ENCODE measurements at regions not wholly inside any gene's neighbourhood (a gene's known extent, or its start where the extent isn't known, plus 50 kb on each side); places are given as distances from the start of the nearest gene placed in this dataset.
A peak's percentile ranks its signal among the peaks of the same experiment; 100 is the strongest.

DNA sequence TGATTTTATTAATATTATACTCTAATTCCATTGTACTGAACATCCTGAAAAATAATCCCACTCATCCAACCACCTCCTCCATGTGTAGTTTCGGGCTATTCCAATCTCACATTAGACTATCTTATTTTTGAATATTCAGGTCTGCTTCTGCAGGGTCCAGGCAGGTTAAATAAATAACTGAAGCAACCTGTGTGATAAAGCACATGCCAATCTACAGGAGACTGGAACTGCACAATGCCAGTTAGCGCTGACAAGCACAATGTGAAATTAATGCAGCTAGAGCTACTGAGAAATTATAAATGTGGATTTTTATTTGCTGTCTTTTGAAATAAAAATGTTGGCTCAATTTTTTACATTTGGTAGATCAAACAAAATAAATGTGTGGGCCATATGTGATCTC is 540.1 kb upstream of the ATXN8OS start:
- FAIRE-seq: no peak

GRCh38 chr13:69566104-69566716 is 541.4 kb upstream of the ATXN8OS start:
- no peak for FAIRE-seq

DNA sequence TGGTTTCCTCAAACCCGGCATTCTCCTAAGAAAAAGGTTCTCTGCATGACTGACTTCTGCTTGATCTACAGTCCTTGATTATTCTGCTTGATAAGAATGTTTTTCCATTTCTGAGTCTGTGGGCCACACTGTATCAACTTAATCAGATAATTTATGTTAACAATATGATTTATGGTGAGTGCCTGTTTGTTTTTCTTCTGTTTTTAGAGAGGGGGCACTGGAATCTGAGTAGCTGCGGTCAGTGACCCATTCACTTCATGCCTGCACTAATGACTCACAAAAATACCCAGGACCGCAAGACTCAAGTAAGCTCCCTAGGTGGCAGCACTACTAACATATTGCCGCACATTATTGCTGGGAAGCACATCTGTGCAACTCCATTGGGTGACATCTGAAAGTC is 542.3 kb upstream of the ATXN8OS start:
- no peak for FAIRE-seq

DNA sequence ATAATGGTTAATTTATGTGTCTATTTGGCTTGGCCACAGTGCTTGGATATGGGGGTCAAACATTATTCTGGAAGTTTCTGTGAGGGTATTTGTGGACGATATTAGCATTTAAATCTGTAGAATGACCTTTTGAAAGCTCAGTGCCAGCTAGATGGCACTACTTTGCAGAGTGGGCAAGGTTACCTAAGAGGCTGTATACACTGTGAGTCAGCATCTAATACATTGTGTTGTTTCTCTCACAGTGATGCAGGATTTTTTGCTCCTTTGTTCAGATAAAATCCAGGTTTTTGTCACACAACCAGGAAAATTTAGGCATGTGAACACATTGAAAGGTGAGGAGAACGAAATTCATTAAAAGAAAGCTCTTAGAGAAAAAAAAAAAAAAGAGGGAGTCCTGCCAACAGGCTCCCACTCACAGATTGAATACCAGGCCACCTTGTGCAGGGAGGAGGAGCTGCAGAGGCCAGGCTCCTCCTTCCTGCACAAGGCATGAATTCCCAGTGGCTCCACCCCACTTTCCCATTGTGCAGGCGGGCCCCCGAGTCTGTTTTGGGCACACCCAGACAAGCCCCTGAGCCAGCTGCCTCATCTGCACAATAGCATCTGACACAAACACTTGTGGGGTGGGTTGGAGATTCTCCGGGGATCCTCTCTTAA is 551.0 kb upstream of the ATXN8OS start:
- FAIRE-seq: no peak

- no peak for FAIRE-seq
Observed at GRCh38 chr13:69553976-69554375, 553.6 kb upstream of the ATXN8OS start.

- no peak for FAIRE-seq
Observed at GRCh38 chr13:69551193-69551592, 556.4 kb upstream of the ATXN8OS start.

GRCh38 chr13:69547780-69548179 is 559.8 kb upstream of the ATXN8OS start:
- FAIRE-seq: no peak

DNA sequence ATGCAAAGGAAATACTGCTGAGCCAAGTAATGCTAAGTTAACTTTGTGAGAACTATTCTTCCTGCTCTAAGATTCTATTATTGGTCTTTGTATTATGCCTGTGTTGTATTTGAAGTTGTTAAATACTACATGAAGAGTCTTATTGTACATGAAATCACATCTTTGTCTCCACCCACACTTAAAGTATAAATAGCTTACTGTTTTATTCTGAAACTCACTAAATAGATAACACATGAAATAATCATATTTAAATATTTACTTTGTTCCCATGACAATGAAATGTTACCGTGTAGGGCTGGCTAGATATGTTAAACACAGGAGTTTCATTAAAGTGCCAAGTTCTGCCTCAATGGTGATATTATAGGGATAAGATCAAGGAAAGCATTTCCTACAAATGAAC is 562.1 kb upstream of the ATXN8OS start:
- FAIRE-seq: no peak

GRCh38 chr13:69524459-69525150 is 583.0 kb upstream of the ATXN8OS start:
- FAIRE-seq: peak; percentile 72

GRCh38 chr13:69496981-69497380 is 610.6 kb upstream of the ATXN8OS start:
- FAIRE-seq: no peak

- no peak for FAIRE-seq
Observed at GRCh38 chr13:69495096-69495495, 612.5 kb upstream of the ATXN8OS start.

GRCh38 chr13:69487576-69487975 is 620.0 kb upstream of the ATXN8OS start:
- FAIRE-seq: no peak

DNA sequence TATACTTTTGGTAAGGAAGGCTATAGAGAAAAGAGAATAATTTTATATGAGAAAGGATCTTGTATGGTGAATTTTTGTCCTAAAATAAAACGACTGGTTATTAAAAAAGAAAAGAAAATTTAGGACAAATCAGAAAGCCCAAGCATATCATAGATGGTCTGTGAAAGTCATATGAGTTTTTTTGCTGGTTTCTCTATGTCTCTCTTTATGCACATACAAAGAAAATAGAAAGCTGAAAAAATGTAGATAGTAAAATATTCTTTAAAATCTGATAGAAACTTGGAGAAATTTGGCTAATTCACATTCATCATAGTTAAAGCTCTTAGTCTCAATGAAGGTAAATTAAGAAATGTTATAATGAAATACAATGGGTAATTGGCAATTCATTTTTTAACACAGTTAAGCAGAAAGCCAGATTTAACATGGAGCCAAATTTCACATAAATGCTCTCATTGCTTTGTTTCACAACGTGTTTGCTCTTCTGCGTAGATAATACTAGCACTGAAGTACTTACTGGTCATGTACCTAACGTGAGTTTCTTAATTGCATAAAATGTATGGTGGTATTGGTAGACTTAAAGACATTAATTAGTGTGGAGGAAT is 621.5 kb upstream of the ATXN8OS start:
- no peak for FAIRE-seq

- no peak for FAIRE-seq
Observed at GRCh38 chr13:69477451-69477850, 630.2 kb upstream of the ATXN8OS start.

DNA sequence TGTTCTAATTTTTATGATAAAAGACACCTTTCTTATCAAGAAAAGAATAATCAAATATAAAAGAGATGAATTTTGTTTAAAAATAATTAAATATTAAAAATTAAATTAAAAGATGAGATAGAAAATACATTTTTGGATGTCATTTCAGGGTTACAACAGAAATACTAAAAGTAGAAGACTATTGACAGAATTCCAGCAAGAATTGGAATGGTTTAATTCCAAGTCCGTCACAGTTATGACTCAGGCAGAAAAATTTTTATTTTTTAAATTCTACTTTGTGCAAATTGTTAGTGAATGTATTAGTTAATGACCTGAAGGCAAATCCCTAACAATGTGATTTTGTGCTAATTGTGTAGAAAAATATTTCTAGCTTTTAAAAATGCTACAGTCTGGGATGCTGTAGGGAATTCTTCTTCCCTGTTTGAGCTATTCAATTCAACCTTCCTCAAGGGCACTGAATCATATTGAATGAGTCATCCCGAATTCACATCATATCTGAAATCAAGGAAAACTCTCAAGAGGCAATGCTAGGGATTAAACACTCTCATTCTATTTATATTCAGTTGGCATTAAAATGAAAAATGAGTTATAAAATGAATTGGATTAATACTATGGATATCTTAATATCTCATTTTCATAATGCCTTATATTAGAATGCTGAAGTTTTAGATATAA is 633.5 kb upstream of the ATXN8OS start:
- FAIRE-seq: no peak

GRCh38 chr13:69468624-69469023 is 639.0 kb upstream of the ATXN8OS start:
- no peak for FAIRE-seq

GRCh38 chr13:69461397-69461796 is 646.2 kb upstream of the ATXN8OS start:
- no peak for FAIRE-seq

DNA sequence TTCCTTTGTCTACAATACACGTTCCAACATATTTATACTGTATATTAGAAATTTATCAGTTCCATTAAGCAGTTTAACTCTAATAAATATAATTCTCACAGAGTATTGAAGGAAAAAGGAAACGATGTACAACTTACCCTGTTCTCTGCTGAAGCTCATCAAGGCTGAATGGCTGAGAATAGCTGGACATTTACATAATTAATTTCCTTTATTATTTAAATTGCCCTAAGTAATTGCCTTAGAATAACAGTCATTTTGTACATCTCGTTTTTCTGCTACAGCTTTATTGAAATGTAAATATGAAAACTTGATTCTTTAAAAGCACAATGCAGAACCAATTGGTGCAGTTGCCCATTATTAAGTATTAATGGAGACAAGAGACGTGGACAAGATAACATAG is 648.3 kb upstream of the ATXN8OS start:
- no peak for FAIRE-seq

GRCh38 chr13:69458013-69458412 is 649.6 kb upstream of the ATXN8OS start:
- FAIRE-seq: no peak

DNA sequence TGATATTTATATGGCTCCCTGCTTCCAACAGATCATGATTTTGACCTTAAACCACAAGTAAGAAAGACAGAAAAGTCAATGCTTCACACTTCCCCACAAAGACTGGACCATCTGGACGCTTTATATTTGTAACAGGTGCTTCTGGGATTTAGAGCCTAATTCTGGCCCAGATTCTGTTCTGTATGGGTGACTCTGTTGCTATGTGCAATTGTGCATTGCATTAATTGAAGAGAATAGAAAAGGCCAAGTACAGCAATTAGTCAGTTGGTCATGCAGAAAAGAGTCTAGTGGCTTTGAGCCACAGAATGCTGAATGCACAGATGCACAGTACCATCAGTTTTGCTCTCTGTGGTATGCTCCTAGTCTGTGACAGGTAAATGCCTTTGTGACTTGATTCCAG is 657.4 kb upstream of the ATXN8OS start:
- no peak for FAIRE-seq

DNA sequence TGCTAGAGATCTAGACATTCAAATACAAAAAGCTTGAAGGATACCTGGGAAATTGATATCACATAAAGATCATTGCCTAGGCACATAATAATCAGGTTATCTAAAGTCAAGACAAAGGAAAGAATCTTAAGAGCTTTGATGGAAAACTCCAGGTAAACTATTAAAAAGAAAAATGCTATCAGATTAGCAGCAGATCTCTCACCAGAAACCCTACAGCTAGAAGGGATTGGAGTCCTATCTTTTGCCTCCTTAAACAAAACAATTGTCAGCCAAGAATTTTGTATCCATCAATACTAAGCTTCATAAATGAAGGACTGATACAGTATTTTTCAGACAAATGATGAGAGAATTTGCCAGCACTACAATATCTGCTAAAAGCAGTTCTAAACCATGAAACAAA is 682.4 kb upstream of the ATXN8OS start:
- no peak for FAIRE-seq

- FAIRE-seq: no peak
Observed at GRCh38 chr13:69423844-69424243, 683.8 kb upstream of the ATXN8OS start.

DNA sequence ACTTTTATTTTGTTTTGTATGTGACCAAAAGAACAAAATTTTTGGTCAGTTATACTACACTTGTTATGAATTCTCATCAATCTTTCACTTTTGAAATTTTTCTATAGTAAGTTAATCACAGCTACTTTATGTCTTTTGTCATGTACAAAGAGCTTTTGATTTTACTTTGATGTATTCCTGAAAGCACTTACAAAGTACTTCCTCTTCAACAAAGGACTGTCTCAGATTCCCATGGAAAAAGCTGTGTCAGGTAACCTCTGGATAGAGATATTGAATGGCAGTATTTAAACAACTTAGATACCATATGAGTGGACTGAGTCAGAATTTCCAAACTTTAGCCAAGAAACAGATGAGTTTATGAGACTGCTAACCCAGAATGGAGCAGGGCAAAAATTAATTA is 689.3 kb upstream of the ATXN8OS start:
- FAIRE-seq: no peak
